ENCODE measurements at regions not wholly inside any gene's neighbourhood (a gene's known extent, or its start where the extent isn't known, plus 50 kb on each side); places are given as distances from the start of the nearest gene placed in this dataset.

GRCh38 chr22:48947636-48948035 is 880.0 kb downstream of the BRD1 start:
- TF ChIP-seq EZH2 (IDR thresholded peaks at IDR 0.05) (no peak), POLR2AphosphoS5 (IDR thresholded peaks at IDR 0.05; ENCODE audit: borderline replicate concordance, low read depth, low read length) (no peak)
